ENCODE measurements at regions not wholly inside any gene's neighbourhood (a gene's known extent, or its start where the extent isn't known, plus 50 kb on each side); places are given as distances from the start of the nearest gene placed in this dataset.
"Not testable (repeated sequence)": the region's sequence is repeated elsewhere in the genome, so short reads cannot be mapped to it uniquely, and the experiment has no call there.

DNA sequence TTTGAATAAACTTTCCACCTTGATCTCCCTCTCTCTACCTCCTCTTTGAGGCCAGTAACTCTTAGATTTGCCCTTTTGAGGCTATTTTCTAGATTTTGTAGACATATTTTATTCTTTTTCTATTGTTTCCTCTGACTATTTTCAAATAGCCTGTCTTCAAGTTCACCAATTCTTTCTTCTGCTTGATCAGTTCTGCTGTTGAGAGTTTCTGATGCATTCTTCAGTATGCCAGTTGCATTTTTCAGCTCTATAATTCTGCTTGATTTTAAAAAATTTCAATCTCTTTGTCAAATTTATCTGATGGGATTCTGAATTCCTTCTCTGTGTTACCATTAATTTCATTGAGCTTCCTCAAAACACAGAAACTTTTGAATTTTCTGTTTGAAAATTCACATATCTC lies 257.5 kb downstream of the HAPSTR1 start:
- DNase-seq: no peak

- DNase-seq: not testable (repeated sequence)
Measured at GRCh38 chr16:9349373-9349960, 258.0 kb downstream of the HAPSTR1 start.

- DNase-seq: not testable (repeated sequence)
Measured at GRCh38 chr16:9350119-9350799, 258.8 kb downstream of the HAPSTR1 start.

DNA sequence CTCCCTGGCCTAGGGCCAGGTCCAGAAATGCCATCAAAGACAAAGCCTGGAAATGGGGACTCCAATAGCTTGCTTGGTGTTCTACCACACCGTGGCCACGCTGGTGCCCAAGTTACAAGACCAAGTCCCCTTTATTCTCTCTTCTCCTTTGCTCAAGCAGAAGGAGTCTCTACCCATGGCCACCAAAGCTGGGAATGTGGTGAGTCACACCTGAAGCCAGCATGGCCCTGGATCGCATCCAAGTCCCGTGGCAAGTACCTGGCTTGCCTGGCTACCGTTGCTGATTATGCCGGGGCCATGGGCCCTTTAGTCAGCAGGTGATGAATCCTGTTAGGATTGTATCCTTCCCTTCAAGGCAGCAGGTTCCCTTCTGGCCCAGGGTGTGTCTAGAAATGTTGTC lies 260.0 kb downstream of the HAPSTR1 start:
- no peak for DNase-seq

- DNase-seq: no peak
Measured at GRCh38 chr16:9351841-9352434, 260.5 kb downstream of the HAPSTR1 start.

DNA sequence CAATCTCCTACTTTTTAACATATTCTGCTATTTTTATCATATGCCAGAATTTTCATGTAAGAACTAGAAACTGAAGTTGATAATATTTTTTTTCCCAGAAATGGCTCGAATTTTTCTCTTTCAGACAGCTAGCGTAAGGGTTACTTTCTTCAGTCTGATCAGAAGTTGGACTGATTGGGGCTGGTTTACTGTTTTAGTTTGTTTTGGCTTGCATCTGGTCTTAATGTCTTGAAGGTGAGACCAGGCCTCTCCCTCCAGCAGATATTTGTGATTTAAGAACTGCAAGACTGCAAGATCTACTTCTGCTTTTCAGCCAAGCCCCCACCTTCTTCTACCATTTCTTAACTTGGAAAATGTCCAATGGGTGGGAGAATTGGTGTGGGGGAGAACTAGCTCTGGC lies 266.4 kb downstream of the HAPSTR1 start:
- DNase-seq: no peak

DNA sequence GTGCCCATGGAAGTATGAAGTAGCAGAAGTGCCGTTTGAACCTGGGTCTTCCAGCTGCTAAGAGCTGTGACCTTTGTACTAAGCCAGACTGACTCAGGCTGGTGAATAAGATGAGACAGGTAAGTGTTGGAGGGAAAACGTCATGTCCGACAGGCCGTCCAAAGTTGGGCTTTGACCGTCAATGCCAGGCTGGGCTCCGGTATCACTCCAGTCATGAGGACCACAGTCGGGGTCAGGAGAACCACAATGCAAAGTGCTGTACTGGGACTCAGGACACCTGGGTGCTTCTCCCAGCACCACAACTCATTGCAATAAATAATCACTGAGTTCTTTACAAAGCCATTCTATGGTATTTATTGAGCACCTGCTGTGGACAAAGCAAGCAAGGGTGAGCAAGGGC lies 268.6 kb downstream of the HAPSTR1 start:
- DNase-seq: no peak

- DNase-seq: no peak
Measured at GRCh38 chr16:9362050-9362449, 270.6 kb downstream of the HAPSTR1 start.

DNA sequence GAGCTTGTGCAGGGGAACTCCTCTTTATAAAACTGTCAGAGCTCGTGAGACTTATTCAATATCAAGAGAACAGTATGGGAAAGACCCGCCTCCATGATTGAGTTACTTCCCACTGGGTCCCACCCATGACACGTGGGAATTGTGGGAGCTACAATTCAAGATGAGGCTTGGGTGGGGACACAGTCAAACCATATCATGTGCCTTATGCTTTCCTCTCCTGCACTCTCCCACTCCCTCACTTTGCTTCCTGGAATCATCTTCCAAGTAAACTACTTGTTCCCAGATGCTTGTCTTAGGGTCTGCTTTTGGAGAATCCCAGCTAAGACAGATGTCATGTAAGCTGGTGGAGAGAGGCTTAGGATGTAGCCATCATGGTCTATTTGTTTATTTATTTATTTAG lies 271.2 kb downstream of the HAPSTR1 start:
- DNase-seq: no peak

DNA sequence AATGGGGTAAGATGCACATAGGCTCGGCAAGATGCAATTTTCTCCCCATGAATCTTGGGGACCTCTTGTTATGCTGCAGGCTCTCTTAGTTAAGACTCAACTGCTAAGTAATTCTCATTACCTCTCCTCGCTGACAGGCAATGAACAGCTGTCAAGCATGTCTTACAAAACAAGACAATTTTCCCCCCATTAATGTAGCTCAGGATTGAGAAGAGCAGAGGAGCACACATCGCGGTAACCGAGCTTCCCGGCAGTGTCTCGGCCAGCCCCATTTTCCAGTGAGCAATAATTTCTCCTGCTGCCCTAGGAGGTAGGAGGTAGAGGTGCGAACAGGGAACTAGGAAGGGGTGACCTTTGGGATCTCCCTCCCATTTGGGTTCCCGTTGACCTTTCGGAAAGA lies 272.1 kb downstream of the HAPSTR1 start:
- DNase-seq: no peak

GRCh38 chr16:9364721-9365369 lies 273.4 kb downstream of the HAPSTR1 start:
- no peak for DNase-seq

- no peak for DNase-seq
Measured at GRCh38 chr16:9365370-9365728, 273.9 kb downstream of the HAPSTR1 start.

DNA sequence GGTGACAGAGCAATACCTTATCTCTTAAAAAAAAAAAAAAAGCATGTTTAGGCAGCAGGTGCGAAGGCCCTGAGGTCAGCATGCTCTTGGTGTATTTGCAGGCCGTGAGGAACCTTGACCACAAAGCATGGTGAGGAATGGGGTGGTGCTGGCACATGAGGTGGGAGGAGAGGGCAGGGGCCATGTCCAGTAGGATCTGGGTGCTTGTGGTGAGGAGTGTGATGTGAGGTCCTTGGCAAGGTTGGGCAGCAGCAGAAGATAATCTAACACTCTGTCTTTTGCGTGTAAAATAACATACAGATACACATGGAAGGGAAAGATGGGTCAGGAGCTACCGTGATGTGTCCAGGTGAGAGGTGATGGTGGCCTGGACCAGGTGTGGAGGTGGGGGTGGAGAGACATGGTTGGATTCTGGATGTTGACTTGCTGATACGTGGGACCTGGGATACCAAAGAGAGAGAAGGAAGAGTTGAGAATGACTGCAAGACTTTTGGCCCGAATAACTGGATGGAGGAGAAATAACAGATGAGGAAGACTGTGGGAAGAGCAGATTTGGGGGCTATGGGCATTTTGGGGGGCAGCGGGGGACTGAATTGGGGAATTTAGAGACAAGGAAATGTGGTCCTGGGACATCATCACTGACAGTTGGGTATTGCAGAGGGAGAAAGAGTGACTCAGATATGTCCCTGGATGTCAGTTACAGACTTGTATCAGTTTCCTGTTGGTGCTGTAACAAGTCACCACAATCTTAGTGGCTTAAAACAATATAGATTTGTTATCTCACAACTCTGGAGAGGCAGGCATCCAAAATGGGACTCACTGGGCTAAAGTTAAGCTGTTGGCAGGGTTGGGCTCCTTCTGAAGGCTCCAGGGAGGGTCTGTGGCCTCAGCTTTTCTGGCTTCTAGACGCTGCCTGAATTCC lies 274.9 kb downstream of the HAPSTR1 start:
- no peak for DNase-seq

- no peak for DNase-seq
Measured at GRCh38 chr16:9370061-9370491, 278.6 kb downstream of the HAPSTR1 start.

- no peak for DNase-seq
Measured at GRCh38 chr16:9371713-9372448, 280.4 kb downstream of the HAPSTR1 start.

DNA sequence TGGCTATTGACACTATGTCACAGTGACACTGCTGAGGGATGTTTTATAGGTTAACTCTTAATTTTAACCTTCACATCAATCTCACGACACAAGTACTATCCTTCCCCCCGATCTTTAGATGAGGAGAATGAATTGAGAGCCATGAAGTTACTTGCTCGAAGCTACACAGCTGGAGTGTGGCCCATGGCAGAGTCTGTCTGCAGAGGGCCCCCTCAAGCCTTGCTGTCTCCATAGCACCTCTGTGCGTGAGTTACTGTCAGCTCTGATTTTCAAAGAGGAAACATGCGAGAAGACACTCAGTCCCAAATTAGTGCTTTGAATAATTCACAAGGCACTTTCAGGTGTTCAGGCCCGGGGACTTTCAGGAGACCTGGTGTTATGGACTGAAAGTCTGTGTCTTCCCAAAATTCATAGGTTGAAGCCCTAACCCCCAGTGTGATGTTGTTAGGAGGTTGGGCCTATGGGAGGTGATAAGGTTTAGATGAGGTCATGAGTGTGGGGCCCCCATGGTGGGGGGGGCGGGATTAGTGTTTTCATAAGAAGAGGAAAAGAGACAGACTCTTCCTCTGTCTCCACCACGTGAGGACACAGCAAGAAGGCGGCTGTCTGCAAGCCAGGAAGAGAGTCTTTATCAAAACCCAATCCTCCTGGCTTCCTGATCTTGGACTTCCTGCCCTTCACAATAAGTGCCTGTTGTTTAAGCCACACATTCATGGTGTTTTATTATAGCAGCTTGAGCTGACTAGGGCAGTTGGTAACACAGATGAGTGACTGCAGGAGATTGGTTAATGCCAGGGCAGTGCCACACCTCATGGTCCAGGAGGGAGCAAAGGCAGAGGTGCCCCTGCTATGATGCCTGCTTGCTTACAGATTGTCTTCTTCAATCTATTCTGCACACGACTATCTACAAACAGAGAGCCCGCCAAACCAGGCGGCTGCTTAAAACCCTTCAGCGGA lies 281.8 kb downstream of the HAPSTR1 start:
- no peak for DNase-seq

DNA sequence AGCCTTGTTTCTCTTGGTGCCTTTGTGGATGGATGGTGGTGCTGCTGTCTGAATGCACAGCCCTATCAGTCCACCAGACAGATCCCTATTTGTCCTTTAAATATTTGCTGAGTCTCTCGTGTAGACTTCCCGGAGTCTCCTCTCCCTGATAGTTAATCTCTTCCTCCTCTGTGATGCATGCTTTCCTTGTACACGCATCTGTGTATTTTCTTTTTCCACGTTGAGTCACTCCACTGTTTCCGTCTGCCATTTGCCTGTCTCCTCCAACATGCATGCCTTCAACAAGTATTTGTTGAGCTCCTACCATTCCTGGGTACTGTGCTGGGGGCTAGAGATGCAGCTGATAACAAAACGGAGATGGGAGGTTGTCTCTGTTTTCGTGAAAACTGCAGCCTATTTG lies 282.6 kb downstream of the HAPSTR1 start:
- DNase-seq: no peak

GRCh38 chr16:9378876-9379275 lies 287.4 kb downstream of the HAPSTR1 start:
- DNase-seq: no peak

- DNase-seq: no peak
Measured at GRCh38 chr16:9380221-9380620, 288.8 kb downstream of the HAPSTR1 start.

DNA sequence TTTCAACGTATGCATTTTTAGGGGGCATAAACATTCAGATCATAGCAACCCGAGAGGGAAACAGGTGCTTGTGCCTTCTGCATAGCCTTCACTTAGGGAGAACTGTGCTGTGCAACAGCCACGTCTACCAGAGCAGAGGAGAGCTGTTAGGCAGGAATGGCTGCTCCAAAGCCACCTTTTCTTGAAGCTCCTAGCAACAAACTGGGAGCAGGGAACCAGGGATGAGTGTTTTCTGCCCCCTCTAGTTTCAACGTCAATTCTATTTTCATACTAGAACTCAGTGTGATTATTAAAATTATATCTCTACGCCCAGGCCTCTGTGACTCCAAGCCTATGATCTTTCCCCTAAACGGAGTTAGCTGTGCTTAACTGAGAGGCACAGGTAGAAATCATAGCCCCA lies 290.0 kb downstream of the HAPSTR1 start:
- no peak for DNase-seq

DNA sequence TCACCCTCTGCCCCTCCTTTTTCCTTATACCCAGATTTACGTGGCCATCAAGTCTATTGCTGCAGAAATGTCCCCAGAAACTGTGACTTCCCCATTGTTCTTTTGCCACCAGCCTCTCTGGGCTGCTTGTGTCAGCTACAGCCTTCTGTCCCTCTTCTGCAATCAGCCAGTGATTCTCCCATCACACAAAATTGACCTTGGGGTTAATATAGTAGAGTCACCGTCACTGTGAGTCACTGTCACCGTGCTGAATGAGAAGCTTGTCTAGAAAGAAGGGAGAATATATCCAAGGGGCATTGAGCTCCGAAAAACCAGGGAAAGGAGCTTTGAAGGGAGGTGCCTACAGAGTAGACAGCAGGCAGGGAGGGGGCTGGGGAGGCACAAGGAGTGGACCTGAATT lies 290.5 kb downstream of the HAPSTR1 start:
- no peak for DNase-seq

Data from NCI-H2107 (cell line).